H7 (cell line): ENCODE measurements at regions not wholly inside any gene's neighbourhood (a gene's known extent, or its start where the extent isn't known, plus 50 kb on each side); places are given as distances from the start of the nearest gene placed in this dataset.

Experiments used
- DNase-seq: peaks from one replicate; pipeline ENCODE4 v3.0.0; 2012
- H3K27me3 ChIP-seq: 2 replicates; pipeline ENCODE4 v1.6.0; 2011; ENCODE audit warnings: mild to moderate bottlenecking, low read length; ENCODE audit not compliant: control insufficient read depth, insufficient read depth
- H3K36me3 ChIP-seq: replicated peaks from 2 replicates; pipeline ENCODE4 v1.5.1; 2011; ENCODE audit warnings: low read length; ENCODE audit not compliant: control insufficient read depth, insufficient read depth
- H3K4me3 ChIP-seq: 2 replicates; pipeline ENCODE4 v1.5.1; 2011; ENCODE audit warnings: low read depth, mild to moderate bottlenecking, control low read depth, low read length, moderate library complexity; ENCODE audit not compliant: insufficient read depth

DNA sequence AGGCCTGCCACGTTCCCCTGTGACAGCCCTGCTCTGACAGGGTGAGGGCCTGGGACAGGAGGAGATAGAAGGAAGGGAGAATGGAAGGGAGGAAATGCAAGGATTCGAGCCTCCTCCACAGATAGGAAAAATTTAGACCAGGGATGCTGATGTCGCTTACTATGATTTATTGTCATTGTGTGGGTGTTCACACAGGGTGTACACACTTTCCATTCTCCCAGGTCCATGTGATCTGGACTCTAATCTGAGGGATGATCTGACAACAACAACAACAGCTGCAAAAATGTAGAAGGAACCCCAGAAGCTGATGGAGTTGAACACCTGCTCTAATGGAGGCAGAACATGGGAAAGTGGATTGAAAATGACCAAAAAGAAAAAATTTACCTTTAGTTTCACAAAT is 231.7 kb upstream of the TNP1 start:
- DNase-seq, result no peak
- Histone ChIP-seq H3K27me3 (no peaks in the 10 kb centered on the region), H3K4me3 (no peak overlapping the region), H3K36me3 (no peaks in the 10 kb centered on the region)

DNA sequence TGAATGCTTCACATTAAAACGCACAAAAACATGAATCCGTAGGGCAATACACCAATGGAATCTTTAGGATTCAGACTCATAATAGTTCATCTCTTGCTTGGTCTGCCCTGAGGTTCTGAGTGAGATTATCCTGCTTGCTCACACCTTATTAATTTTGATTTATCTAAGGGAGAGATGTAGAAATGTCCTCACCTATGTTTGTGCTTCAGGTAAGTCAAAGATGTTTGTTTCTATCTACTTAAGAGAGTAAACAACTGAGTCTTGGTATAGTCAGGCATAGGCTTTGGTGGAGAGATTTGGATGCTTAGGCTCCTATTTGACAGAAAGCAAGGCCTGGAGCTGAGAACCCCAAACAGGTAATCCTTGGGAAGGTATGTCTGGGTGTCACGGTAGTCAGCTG is 231.0 kb upstream of the TNP1 start:
- no peak for DNase-seq
- Histone ChIP-seq H3K4me3 (no peak overlapping the region), H3K27me3 (no peaks in the 10 kb centered on the region), H3K36me3 (no peaks in the 10 kb centered on the region)

DNA sequence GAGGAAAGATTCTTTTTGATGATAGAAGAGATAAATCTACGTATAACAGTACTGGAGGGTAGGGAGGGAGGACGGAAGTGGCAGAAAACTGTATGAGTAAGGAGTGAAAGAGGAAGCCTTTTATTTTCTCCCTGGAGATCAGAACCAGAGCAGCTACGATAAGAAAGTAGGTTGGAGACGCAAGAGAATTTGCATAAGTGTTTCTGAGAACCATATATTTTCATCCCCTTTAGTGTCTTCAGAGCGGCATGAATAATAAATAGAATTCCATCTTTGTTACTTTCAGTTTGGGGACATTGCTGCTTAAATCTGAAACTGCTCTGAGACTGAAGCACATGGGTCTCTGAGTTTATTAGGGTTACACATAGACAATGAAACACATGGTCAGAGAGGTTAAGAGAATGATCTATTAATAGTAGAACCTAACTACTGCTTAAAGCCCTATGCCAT is 230.2 kb upstream of the TNP1 start:
- no peaks in the 10 kb centered on the region for H3K36me3 ChIP-seq
- no peak for DNase-seq
- no peak overlapping the region for H3K4me3 ChIP-seq
- no peaks in the 10 kb centered on the region for H3K27me3 ChIP-seq

DNA sequence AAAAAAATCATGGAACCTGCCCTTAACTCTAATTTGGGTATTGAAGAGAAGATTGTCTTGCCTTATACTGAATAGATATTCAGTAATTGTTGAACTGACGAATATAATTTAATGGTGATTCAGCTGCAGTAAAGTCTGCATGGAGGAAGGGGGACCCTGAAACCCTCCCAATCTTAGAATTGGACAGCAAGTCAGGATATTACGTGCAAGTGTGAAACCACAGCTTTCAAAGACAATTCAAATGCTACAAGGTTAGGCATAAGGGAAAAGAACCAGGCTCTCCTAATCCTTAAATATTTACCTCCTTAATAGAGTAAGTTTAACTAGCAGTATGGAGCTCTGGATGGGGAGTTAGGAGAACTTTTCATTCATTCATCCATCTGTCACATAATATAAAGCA is 226.9 kb upstream of the TNP1 start:
- no peaks in the 10 kb centered on the region for H3K27me3 ChIP-seq
- no peak overlapping the region for H3K4me3 ChIP-seq
- no peaks in the 10 kb centered on the region for H3K36me3 ChIP-seq
- no peak for DNase-seq

DNA sequence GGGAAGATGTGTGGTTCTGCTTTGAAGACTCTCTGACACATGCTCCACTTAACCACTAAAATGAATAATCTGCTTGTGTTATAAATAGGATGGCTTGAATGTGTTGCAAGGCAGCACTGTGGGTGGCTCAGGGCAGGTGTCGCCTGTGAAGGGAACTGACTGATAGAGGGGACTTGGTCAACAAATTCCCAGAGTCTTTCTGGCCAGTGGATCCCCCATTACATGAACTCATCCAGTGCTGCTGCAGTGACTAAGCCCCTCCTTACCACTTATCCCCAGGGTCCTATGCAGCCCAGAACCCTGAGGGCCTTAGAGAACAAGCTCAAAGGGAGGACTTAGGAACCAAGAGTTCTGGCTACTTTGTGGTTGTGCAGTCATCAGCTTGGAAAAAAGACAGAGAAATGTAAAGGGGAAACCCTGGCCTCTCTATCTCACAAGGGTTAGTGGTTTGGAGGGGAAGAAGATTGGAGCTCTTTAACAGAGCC is 226.2 kb upstream of the TNP1 start:
- Histone ChIP-seq H3K27me3 (no peaks in the 10 kb centered on the region), H3K4me3 (no peak overlapping the region), H3K36me3 (no peaks in the 10 kb centered on the region)
- no peak for DNase-seq

DNA sequence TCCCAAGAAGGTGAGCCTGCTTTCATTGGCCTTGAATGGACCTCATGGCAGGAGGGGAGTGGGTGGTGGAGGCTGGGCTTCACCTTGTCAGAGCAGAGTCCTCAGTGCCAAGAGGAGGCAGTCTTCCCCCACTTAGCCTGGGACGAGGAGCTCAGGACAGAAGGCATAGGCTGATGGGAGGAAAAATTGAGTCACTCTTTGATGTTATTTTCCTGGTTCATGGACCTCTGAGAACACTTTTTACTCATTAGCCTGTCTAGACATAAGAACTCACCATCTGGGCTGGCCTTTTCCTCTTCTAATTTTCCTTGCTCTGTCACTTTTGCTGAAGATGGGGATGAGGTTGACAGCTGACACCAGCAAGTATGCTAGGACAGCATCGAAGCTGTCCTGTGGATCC is 225.7 kb upstream of the TNP1 start:
- Histone ChIP-seq H3K27me3 (no peaks in the 10 kb centered on the region), H3K4me3 (no peak overlapping the region), H3K36me3 (no peaks in the 10 kb centered on the region)
- no peak for DNase-seq

DNA sequence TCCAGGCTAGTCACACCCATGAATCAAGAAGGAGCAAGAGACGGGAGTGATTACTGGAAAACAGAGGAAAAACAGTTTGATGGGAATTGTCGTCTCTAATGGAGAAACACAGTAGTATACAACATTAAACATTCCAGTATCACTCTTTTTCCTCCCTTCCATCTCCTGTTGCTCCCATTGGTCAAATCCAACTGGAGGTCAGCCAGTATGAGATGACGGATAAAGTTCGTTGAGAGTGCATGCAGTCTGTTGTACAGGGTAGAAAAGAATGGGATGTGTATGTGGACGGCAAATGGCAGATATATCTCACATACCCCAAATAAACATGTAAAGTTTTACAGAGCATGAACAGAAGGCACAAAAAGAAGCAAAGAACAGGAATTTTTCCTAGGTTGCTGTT is 221.9 kb upstream of the TNP1 start:
- no peak for DNase-seq
- H3K36me3 ChIP-seq, result no peaks in the 10 kb centered on the region
- no peak overlapping the region for H3K4me3 ChIP-seq
- no peaks in the 10 kb centered on the region for H3K27me3 ChIP-seq

DNA sequence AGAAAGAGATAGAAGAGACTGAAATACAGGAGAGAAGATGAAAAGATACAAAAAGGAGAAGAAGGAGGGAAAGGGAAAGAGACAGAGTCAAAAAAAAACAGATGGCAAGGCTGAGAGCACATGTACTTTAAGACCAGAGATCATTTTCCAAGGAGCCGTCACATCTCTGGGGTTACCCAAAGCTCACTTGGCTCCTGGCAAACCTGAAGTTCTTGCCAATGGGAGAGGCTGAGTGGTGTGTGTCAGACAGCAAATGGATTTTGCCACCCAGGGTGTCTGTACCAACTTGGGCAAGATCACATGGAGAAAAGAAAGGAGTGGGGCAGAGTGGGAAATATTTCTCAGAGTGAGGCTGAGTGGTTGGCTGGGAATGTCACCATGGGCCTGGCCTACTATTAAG is 219.3 kb upstream of the TNP1 start:
- no peaks in the 10 kb centered on the region for H3K27me3 ChIP-seq
- H3K36me3 ChIP-seq, result no peaks in the 10 kb centered on the region
- H3K4me3 ChIP-seq, result no peak overlapping the region
- DNase-seq, result no peak

DNA sequence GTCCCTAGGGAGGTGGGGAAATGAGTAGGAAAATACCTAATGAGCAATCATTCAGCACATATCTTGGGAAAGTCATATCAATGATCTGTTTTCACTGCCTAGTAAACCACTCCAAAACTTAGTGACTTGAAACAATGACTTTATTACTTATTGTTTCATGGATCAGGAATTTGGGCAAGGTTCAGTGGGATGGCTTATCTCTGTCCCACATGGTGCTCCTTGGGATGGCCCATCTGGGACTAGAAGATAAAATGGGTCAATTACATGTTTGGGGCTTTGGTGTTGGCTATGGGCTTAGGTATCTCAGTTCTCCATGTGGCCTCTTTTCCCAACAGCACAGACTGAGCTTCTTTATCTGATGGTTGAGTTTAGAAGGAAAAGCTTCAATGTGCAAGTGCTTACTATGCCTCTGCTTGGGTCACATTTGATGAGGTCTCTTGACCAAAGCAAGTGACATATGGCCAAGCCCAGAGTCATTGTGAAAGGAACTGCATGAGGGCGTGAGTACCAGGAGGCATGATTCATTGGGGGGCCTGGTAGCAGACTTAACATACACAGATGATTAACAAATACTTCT is 218.1 kb upstream of the TNP1 start:
- no peak for DNase-seq
- H3K27me3 ChIP-seq, result no peaks in the 10 kb centered on the region
- no peak overlapping the region for H3K4me3 ChIP-seq
- no peaks in the 10 kb centered on the region for H3K36me3 ChIP-seq

DNA sequence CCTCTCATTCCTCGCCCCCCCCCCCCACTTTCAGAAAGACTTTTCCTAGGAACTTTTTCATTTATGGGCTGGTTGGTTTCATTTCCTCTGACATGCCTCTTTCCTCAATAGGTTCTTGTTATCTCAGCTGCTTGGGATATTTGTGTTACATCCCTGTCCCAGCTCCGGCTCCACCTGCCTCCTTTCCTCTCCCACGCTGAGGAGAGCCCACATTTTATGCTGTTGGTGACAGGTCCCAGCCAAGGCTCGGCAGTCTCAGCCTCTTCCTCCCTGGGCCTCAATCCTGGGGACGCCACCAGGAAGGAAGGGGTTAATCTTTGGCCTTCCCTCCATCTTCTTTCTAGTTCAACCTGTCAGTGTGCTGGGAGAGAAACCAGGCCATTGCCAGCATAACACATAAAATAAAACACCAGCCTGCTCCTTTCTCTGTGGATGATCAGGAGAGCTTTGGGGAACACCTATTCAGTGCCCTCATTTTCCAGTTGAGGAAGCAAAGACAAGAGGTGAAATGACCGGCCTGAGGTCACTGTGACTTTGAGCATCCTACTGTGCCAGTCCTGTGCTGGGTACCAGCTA is 216.9 kb upstream of the TNP1 start:
- H3K36me3 ChIP-seq, result no peaks in the 10 kb centered on the region
- no peak for DNase-seq
- no peaks in the 10 kb centered on the region for H3K27me3 ChIP-seq
- no peak overlapping the region for H3K4me3 ChIP-seq

DNA sequence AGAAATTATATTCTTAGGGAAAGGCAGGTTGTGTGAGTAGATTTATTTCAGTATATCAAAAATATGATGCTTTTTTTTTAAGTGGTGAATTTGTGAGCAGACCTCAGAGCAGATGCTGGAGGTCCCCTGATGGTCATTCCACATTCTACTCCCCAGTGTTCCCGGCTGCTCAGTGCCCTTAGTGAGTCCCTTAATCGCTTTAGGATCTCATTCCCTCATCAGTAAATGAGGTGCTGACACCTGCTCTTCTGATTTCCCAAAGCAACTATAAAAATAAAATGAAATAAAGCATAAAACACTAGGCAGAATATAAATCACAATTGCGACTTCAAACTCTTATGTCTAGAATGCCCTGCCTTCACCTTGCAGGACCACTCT is 216.2 kb upstream of the TNP1 start:
- Histone ChIP-seq H3K4me3 (no peak overlapping the region), H3K36me3 (no peaks in the 10 kb centered on the region), H3K27me3 (no peaks in the 10 kb centered on the region)
- DNase-seq, result no peak

DNA sequence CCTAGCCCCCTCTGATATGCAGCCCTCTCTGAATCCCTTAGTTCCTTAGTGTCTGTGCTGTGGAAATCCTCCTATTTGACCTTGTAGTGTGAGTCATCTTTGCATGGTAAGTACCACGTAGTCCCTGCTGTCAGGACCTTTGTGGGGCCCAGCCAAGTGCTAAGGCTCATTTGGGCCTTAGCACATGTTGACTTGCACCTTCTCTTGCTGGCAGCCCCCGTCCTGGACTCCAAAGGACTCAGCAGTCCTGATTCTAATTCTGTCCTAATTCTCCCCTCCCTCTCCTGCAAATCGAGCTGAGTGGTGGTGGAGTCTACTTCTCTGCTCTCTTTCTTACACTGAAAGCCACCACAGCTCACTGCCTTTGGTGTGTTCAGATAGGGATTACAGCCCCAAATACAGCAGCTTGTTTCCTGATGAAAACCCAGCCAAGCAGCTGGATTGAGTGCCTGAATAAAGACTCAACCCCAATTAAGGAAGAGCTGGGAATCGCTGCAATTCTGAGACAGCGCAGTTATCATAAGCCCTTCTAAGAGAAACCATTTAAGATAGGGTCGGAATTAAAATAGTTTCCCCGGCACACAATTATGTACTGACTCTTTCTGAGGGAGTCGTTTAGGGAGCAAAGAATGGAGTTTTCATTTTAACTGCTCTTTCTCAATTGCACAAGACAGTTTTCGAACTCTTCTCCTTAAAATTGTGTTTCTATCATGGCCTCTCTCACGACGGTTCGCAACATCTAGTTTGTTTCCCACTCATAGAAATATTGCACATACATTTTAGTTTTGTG is 215.6 kb upstream of the TNP1 start:
- DNase-seq, result no peak

DNA sequence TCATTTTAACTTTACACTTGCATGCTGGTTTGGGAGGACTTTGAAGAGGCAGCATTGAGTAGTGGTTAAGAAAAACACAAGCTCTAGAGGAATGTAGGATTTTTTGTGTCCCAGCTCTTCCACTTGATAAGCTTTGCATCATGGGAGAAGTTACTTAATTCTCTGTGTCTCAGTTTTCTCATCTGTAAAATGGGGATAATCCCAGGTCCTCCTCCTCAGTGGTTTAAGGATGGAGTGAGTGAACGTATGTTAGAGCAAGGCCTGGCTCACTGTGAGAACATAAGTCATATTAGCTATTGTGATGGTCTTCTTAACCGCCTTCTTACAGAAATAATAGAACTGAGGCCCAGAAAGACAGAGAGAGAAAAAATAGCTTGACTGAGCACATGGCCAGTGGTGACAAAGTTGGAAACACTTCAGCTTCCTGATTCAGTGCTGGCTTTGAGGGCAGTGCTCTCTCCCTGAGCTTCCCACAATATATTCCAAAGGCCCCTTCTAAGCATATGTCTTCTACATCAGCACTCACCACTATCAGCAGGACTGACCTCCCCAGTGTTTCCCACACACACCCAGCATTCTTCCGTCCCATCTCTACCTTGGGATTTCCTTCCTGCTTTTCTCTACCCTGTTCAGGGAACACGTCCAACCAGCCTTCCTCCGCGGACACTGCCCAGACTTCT is 214.9 kb upstream of the TNP1 start:
- Histone ChIP-seq H3K27me3 (no peaks in the 10 kb centered on the region), H3K36me3 (no peaks in the 10 kb centered on the region), H3K4me3 (no peak overlapping the region)
- DNase-seq, result no peak

More for the DNA sequence above, 215.6 kb upstream of the TNP1 start:
- Histone ChIP-seq H3K27me3 (no peaks in the 10 kb centered on the region), H3K36me3 (no peaks in the 10 kb centered on the region), H3K4me3 (no peak overlapping the region)

DNA sequence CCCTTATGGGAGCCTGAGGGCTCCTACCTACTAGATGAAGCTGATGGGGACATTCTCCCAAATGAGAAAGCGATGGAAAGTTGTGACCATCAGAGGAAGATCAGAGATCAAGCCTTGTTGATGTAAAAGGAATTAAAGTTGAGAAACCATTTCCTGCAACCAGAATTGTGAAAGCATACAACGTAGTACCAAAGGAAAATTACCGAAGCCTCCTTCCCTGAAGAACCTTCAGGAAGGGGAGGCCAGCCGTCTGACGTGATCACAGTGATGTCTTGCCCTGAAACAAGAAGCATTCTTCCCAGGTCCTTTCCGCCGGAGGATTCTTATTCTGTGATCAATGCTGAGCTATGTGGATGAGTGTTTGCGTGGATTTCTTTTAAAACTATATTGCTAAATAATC is 211.6 kb upstream of the TNP1 start:
- Histone ChIP-seq H3K36me3 (no peaks in the 10 kb centered on the region), H3K4me3 (no peak overlapping the region), H3K27me3 (no peaks in the 10 kb centered on the region)
- DNase-seq, result no peak

DNA sequence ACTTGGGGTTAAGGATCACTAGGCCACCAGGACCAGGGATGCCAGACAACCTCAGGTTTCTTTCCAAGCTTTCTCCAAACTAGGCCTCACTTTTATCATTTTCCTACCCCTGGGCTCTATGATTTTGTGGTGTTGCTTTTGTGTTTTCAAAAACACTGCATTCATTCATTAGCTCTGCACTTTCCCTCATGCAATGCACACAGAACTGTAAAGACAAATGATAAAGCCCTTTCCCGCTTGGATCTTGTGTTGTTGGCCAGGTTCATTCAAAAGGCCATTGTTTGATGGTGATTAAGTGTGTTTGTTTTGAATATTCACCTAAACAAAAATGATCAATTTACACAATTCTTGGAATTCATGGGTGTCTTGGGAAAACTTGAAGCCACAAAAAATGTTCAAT is 210.7 kb upstream of the TNP1 start:
- no peak for DNase-seq
- no peaks in the 10 kb centered on the region for H3K36me3 ChIP-seq
- H3K27me3 ChIP-seq, result no peaks in the 10 kb centered on the region
- H3K4me3 ChIP-seq, result no peak overlapping the region
